ENCODE measurements at regions not wholly inside any gene's neighbourhood (a gene's known extent, or its start where the extent isn't known, plus 50 kb on each side); places are given as distances from the start of the nearest gene placed in this dataset.

DNA sequence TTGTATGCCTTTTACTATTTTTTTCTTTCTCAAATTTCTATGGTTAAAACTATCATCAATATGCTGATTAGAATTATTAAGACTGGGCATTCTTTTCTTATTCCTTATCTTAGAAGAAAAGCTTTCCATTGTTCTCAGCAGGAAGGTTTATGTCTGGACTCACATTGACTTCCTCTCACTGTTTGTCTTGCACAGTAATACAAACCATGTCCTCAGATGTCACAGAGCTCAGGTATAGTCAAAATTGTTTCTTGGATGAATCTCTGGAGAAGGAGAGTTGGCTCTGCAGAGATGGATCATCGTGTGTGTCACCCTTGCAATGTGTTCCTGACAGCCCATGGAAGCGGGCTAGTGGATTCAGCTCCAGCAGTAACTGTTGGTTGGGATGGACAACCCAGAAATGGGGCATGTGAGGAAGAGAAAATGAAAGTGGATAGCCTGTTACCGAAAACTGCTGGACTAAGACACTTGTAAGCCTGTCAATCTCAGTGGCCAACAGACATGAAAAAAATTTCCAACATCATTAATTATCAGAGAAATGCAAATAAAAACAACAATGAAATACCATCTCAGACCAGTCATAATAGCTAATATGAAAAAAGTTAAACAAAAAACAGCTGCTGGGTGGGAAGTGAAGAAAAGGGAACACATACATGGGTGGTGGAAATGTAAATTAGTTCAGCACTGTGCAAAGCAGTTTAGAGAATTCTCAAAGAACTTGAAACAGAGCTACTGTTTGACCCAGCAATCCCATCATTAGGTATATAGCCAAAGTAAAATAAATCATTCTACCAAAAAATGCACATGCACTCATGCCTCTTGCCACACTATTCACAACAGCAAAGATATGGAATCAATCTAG is 967.8 kb downstream of the TMEM121 start:
- TF ChIP-seq, protein P1, sequence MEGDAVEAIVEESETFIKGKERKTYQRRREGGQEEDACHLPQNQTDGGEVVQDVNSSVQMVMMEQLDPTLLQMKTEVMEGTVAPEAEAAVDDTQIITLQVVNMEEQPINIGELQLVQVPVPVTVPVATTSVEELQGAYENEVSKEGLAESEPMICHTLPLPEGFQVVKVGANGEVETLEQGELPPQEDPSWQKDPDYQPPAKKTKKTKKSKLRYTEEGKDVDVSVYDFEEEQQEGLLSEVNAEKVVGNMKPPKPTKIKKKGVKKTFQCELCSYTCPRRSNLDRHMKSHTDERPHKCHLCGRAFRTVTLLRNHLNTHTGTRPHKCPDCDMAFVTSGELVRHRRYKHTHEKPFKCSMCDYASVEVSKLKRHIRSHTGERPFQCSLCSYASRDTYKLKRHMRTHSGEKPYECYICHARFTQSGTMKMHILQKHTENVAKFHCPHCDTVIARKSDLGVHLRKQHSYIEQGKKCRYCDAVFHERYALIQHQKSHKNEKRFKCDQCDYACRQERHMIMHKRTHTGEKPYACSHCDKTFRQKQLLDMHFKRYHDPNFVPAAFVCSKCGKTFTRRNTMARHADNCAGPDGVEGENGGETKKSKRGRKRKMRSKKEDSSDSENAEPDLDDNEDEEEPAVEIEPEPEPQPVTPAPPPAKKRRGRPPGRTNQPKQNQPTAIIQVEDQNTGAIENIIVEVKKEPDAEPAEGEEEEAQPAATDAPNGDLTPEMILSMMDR (IDR thresholded peaks at IDR 0.05; ENCODE audit: insufficient read depth, low read length): no peak
- H3K4me3 ChIP-seq (ENCODE audit: low read depth, low read length): no peak overlapping the region

DNA sequence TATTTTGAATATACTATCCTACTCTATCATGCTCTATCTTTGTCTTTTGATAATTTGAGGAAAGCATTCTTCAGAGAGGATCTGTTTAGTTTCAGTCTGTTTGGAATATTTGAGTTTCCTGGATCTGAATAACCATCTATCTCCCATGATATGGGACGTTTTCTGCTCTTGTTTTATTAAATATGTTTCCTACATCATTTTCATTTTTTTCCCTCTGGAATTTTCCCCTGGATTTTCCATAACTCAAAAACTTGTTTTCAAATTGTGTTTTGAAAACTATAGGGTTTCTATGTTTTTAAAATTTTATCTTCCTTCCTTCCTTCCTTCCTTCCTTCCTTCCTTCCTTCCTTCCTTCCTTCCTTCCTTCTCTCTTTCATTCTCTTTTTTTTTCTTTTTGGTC is 974.2 kb downstream of the TMEM121 start:
- DNase-seq (ENCODE audit: low read depth): no peak
- H3K4me3 ChIP-seq (ENCODE audit: low read depth, low read length): no peak overlapping the region
- TF ChIP-seq, protein P1 (IDR thresholded peaks at IDR 0.05; ENCODE audit: insufficient read depth, low read length): no peak

More for the DNA sequence above, 967.8 kb downstream of the TMEM121 start:
- DNase-seq (ENCODE audit: low read depth): no peak

DNA sequence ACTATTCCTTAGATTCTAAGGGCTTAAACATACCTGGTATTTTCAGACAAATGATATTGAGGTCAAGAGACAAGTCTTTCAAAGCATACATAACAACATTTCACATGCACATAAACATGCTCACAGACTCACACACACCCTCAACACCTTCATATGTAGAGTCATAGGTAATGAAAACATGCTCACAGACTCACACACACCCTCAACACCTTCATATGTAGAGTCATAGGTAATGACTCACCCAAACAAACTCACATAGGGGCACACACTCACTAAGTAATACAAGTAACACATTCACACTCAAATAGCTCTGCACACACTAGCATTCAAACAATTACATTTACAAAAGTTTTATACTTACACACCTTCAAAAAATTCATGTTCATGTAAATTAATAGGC is 975.5 kb downstream of the TMEM121 start:
- DNase-seq (ENCODE audit: low read depth): no peak
- TF ChIP-seq, protein P1 (IDR thresholded peaks at IDR 0.05; ENCODE audit: insufficient read depth, low read length): no peak
- no peak overlapping the region for H3K4me3 ChIP-seq (ENCODE audit: low read depth, low read length)

DNA sequence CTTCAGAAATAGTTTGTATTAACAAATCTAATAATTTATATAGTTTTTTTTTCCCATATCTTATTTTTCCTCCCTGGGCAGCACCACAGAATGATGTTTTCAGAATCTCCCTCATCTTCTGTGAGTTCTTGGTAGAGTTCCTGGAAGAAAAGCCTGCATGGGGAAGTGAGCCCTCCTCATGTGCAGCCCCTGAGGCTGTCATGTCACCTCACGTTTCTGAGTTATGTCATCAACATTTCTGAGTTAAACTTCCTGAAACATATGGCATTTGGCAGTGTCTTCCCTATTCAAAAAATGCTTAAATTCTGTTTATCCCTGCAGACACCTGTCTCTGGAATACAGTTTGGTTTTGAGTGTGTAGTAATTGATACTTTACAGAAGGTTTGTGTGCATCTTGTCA is 979.0 kb downstream of the TMEM121 start:
- no peak overlapping the region for H3K4me3 ChIP-seq (ENCODE audit: low read depth, low read length)
- DNase-seq (ENCODE audit: low read depth): no peak
- TF ChIP-seq, protein P1 (IDR thresholded peaks at IDR 0.05; ENCODE audit: insufficient read depth, low read length): no peak

DNA sequence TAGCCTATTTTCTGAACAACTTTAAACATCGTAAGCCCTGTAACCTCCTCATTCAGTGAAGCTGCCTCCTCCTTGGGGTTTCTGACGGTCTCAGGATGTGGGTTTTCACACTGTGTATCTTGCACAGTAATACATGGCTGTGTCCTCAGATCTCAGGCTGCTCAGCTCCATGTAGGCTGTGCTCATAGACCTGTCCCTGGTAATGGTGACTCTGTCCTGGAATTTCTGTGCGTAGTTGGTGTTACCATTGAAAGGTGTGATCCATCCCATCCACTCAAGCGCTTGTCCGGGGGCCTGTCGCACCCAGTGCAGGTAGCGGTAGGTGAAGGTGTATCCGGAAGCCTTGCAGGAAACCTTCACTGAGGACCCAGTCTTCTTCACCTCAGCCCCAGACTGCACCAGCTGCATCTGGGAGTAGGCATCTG is 980.5 kb downstream of the TMEM121 start:
- TF ChIP-seq, protein P1 (IDR thresholded peaks at IDR 0.05; ENCODE audit: insufficient read depth, low read length): no peak
- no peak overlapping the region for H3K4me3 ChIP-seq (ENCODE audit: low read depth, low read length)
- no peak for DNase-seq (ENCODE audit: low read depth)

DNA sequence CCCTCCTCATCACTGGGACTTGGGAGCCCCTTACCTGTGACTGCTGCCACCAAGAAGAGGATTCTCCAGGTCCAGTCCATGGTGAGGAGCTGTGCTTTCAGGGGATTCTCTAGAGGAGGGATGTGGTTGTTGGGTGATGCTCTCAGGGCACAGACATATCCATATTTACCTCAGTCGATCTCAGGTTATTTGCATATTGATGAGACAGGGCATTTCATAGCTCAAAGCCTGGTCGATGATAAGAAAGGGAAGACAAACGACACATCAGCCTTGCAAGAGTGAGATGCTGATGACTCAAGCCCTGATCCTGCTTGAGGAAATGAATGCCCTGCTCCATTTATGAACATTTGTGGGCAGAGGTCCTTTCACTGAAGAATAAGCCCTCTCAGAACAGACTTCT is 981.0 kb downstream of the TMEM121 start:
- TF ChIP-seq, protein P1 (IDR thresholded peaks at IDR 0.05; ENCODE audit: insufficient read depth, low read length): no peak
- DNase-seq (ENCODE audit: low read depth): no peak
- H3K4me3 ChIP-seq (ENCODE audit: low read depth, low read length): no peak overlapping the region
